ENCODE measurements at regions not wholly inside any gene's neighbourhood (a gene's known extent, or its start where the extent isn't known, plus 50 kb on each side); places are given as distances from the start of the nearest gene placed in this dataset.
"Not testable (repeated sequence)": the region's sequence is repeated elsewhere in the genome, so short reads cannot be mapped to it uniquely, and the experiment has no call there.

DNA sequence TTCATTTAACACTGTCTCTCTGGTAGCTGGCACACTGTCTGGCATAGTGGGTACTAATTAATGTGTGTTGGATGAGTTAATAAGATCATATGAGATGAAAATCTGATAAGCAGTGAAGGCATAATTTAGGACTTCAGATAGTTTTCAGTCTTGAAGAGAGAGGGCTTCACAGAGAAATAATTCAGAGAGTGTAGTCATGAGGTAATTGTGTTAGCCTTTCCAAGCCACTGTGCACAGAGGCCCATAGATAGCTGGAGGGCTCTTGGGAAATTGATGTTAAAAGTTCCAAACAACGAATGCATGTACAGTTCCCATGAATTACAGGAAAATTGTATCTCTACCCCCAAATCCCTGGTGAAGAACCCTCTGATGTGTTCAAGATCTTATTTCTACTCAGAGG lies 133.8 kb upstream of the HMGA2 start:
- DNase-seq: no peak

DNA sequence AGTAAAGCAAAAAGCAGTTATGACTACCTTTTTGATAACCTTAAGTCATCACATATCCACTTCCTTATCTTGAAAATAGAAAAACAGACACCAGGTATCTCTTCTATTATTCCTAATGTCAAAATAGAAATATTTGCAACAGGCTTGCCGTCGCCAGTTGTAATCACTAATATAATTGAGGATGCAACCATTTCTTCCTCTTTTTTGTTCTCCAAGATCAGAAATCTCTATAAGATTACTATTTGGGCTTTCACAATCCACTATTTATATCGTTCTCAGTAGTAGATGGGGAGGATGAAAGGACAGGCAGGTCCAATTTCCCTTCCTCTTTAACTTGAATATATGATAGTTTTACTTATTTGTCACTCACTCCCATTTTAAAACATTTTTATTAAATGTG lies 130.2 kb upstream of the HMGA2 start:
- no peak for DNase-seq

DNA sequence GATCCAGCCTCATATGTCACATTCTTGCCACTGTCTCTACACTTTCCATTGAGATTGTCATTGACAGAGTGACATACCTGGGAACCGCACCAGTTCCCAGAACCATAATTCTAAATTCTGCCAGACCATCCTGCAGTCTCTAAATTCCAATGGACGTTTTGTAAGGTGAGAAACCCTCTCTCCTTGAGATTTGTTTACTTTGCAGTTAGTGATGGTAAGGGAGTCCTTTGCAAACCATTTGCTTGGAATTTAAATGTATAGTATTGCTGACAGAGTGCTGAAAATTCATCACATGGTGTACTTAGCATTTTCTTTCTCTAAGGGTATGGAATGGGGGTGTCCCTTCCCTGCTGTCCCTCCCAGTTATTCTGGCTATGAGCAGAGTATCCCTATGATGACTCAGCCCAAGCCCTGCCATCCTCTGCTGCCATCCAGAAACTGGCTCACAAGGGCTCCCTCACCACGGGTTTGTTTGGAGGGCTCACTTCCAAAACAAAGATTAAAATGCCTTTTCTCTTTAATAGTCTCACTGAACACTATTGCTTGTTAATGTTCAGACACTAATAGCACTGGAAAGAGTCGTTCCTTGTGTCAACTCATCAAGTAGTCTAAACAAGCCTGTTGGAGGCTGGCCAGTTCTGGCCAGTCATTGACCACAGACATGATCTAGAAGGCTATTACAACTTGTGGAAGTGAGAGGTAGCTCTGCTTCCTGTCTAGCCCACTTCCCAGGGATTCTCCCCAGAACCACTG lies 129.0 kb upstream of the HMGA2 start:
- no peak for DNase-seq

DNA sequence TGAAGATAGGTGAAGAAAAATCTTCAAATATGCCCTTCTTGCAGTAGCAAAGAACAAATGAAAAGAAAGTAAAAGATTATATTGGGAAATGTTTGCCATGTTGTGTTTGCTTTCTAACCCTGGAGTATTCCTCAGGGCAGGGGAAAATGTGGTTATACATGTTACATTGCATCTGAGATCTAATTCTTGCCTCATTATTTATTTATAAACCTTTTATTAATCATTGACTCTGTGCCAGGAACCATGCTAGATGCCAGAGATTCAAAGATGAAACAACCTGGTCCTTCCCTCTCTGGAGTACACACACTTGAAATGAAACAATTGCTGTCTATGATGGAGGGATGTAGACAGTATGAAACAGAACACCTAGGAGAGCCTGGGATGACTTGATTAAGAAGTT lies 128.1 kb upstream of the HMGA2 start:
- no peak for DNase-seq

DNA sequence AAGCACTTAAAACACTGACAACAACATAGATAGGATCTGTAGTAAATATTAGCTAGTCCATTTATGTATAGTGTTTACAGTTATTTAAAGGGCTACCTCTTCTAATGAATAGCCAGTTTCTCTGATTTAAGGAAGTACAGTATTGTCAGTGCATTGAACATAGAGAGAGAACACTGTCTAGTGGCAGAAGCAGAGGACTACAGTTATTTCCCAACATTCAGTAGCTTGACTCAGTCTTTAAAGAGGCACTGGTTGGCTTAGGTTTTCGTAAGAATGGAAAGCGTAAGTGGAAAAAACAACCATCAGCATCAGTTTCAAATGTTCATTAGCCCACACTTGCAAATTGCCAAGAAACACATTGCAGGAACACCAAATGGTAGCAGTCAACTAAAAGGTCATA lies 125.0 kb upstream of the HMGA2 start:
- DNase-seq: no peak

DNA sequence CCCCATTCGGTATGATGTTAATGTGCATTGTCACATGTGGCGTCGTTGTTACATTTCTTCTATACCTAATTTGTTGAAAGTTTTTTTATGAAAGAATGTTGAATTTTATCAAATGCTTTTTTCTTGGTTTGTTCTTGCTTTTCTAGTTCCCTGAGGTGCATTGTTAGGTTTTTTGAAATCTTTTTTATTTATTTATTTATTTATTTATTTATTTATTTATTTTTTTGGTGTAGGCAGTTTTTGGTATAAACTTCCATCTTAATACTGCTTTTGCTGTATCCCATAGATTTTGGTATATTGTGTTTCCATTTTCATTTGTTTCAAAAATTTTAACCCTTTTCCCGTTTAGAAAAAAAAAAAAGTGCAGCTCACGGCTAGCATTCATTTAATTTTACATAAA lies 121.1 kb upstream of the HMGA2 start:
- no peak for DNase-seq

DNA sequence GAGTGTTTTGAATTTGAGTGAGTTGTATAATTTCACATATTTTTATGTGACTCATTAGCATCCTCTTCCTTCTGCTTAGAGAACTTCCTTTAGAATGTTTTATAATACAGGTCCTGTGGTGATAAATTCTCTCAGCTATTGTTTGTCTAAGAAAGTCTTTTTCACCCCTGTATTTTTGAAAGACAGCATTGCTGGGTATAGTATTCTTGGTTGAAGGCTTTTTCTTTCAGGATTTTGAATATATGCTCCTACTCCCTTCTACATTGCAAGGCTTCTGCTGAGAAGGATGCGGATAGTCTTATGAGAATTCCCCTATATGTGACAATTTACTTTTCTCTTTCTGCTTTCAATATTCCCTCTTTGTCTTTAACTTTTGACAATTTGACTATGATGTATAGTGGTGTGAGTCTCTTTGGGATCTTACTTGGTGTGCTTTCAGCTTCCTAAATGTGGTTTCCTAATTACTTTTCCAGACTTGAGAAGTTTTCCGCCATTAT lies 118.9 kb upstream of the HMGA2 start:
- DNase-seq: no peak

DNA sequence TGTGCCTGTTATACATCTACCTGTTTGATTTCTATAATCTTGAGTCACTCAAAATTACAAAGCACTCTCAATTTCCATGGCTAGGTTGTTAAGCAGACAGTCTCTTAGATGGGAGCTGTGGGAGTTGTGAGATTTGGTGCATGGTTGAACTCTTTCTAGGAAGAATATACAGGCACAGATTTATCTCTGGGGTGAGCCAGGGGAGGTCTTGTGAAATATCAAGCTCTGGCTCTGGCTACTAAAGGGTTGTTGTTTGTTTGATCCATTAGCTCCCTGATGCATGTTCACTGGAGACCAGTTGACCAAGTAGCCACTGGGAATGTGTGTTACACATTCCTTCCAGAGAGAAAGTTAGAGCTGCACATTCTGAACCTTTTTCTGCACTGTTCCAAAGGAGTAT lies 117.2 kb upstream of the HMGA2 start:
- no peak for DNase-seq

DNA sequence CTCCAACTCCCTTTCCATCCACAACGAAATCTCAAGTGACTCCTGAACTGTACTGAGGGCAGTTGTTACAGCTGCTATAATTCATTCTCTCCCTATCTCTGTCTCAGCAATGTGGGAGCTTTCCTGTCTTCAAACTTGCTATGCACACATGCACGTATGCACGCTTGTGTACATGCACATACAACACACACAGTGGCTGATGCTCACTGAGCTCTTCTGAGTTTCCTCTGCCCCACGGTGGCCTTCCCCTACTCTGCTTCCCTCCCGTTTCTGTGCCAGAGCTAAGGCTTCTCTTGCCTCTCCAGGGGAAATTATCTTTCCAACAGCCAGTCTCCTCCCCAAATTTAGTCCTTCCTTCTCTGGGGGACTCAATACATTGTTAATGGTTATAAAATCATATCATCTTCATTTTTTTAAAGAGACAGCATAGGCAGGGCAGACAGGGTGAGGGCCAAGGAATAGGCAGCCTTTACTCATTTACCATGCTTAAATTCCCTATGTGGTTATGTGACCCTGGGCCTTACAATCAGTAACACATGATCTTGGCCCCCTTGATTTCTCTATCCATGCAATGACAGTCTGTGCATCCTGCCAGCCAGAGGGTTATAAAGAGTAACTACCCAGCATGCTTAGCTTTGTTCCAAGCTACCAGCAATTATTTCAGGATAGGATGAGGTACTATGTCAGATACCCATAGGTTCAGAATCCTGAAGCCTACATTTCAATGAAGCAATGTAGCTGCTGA lies 111.9 kb upstream of the HMGA2 start:
- DNase-seq: no peak

DNA sequence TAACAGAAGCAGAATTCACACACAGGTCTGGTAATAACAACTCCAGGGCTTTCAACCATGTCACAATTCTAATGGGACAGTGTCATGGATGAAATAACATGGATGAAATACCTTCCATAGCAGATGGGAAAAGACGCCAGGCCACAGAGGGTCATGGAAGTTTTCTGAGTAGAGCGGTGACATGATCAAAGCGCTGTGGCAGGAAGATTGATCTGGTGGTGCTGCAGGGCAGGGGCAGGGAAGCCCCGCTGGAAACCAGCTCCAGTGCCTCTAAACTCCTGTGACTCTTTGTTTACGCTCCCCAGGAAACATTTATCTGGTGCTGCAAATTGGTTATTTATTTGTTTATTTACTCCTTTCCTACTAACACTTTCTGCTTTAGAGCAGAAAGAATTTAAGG lies 108.3 kb upstream of the HMGA2 start:
- no peak for DNase-seq

DNA sequence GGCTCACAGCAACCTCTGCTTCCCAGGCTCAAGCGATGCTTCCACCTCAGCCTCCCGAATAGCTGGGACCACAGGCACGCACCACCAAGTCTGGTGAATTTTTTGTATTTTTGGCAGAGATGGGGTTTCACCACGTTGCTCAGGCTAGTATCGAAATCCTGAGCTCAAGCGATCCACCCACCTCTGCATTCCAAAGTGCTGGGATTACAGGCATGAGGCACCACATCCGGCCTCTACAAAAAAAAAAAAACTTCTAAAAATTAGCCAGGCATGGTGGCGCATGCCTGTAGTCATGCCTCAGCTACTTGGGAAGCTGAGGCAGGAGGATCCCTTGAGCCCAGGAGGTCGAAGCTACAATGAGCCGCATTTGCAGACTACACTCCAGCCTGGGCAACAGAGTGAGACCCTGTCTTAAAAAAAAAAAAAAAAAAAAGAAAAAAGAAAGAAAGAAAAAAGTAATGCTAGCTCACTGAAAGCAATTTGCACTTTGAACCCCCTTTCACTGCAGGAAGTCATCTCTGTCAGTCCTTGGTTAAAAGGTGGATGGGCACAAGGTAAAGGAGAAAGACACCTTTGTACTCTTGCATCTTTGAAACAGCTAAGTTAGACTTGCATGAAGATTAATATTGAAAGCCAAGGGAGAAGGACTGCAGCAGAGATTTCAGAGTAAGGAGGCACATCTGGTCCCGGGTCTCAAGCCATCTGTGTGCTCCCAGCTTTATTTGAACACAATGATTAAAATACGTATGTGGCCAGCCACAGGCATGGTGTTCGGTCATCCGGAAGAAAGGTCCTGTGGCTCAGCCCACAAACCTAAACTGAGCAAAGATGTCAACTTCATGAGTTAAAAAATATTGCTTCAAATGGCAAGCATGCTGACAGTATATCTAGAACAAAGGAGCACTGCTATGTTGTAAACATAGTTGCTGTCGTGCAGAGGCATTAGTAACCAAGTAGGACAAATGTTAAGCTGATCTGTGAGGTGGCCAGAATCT lies 103.8 kb upstream of the HMGA2 start:
- no peak for DNase-seq

DNA sequence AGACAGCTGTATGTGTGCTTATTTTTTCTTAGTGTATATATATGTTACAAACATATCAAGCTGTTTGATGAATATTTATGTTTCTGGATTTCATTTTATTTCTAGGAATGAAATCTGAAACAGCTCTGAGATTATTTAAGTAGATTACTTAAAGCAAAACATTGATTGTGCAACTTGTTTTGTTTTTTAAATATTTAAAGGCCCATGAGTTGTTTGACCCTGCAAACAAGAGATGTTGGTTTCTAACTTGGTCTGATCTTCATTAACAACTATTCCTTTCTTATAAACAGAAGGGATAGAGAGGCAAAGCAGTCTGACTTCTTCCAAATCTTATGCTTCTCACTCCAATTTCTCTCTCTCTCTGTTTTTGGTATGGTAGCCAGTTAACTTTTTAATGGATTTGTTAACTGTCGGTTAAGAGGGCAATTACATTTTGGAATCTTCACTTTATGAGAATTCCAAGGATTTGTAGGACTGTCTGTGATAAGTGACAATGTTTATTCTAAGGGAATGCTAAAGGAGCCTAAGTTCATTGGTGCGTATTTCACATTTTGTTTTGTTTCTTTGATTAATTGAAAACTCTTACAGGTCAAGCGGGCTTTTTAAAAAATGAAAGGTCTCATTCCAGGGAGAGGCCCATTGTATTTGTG lies 102.6 kb upstream of the HMGA2 start:
- no peak for DNase-seq

DNA sequence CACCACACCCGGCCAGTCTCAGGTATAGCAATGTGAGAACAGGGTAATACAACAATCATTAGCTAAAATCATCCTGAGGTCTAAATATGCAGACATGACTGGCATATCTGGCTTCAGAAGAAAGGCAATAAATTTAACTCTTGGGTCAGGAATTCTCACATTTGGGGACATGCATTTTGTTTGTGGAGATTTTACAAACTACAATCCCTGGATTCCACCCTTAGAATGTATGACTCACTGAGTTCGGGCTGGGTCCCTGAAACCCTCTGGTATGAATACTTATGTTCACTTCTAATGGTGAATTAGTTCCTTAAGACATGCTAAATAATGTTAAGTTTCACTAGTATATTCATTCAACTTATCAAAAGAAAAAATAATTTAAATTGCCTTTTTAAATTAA lies 98.9 kb upstream of the HMGA2 start:
- no peak for DNase-seq

DNA sequence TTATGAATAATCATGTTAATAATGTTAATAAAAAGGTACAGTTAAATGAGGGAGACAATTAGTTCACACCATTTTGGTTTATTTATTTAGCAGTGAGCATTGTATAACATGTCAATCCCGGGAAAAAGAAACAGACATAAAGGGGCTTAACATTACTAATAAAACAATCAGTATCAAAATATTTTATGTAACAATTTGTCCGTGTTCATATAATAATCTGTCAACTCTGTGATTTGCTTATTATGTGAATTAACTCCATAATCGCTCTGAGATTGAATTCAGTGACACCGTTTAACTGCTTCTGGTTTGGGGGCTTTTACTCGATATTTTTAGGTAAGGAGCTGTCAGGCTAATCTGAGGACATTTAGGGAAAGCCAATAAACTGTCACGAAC lies 95.8 kb upstream of the HMGA2 start:
- no peak for DNase-seq

DNA sequence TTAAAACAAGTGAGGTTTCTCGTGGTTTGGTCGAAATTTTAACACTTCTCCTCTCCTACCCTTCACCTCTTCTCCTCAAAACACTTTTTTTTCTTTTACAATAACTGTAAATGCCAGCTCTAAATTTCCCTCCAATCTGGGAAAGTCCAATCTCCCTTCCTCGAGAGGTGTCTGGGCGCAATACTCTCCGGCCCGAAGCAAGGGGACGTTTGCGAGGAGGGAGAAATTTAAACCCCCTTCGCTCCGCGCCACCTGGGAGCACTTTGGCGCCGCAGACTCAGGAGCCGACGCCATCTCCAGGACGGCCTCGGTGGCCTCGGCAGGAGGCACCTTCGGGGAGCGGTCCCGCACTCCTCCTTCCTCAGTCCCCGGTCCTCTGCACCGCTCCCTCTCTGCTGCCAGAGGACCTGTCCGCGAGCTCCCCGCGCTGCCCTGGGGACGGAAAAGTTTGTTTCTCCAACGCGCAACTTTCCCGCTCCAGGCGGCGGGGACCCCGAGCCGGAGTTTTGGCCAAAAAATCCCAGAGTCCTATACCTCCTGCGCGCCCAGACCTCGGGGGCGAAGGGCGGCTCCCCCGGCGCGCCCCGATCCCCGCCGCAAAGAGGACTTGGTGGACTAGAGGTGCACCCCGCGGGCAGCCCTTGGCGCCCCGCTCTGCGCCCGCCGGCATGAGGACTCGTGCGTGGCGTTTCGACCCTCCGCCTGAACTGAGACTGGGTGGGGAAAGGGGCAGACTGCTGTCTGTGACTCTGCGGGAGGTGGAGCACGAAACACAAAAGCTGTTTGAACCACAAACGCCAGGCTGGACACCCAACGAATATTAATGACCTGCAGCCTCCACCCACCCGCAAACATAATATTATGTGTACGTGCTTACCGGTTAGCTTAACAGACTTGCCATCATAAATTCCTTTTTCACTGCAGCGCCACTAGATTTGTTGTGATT lies 95.2 kb upstream of the HMGA2 start:
- DNase-seq: no peak

DNA sequence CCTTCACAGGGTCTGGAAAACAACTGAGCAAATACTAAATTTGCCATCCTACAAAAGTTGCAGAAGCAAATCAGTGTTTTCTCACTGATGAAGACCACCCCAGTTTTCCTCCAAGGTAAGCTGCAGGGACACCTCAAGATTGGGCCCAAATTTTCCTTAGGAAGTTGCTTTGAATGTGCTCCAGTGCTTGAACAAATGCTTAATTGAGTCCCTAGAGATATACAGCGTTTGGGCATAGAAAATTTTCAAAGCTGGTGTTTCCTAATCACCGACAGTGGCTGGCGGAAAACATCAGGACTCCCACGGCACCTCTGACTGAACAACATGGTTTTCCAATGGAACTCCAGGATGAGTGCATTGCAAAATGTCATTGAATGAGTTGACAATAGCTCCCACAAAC lies 92.5 kb upstream of the HMGA2 start:
- no peak for DNase-seq

DNA sequence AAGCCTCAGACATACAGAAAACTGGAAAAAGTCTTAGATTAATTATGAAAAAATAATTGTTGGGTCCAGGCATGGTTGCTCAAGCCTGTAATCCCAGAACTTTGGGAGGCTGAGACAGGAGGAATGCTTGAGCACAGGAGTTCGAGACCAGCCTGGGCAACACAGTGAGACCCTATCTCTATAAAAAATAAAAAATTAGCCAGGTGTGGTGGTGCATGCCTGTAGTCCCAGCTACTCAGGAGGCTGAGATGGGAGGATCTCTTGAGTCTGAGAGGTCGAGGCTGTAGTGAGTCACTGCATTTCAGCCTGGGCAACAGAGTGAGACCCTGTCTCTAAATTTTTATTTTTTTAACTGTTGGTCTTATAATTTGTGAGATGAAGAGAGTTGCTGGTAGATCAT lies 90.6 kb upstream of the HMGA2 start:
- DNase-seq: not testable (repeated sequence)

DNA sequence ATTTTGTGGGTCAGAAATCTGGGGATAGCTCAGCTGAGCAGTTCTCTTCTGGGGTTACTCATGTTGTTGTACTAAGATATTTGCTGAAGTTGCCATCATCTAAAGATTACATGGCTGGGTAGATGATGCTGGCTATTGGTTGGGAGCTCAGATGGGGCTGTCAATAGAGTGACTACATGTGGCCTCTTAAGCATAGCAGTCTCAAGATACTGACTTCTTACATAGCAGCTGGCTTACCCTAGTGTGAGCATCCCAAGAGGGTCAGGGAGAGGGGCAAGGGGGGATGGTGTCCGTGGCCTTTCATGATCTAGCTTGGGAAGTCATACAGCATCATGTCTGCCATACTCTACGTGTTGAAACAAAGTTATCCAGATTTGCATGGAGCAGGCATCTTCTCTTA lies 90.1 kb upstream of the HMGA2 start:
- no peak for DNase-seq

DNA sequence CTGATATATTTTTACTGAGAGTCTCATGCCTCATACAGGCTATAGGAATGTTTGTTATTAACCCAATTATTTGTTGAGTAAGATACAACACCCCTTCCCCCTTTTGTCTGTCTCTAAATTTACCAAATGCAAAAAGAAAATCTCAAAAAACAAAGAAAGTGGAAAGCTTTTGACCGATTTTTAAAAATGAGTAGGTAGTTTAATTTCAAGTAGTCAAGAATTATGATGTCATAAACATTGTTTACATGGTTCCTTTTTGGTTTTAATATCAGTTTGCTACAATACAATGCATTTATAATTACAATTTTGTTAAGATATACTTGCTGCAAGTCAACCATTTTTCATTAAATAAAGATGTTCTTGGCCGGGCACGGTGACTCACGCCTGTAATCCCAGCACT lies 84.7 kb upstream of the HMGA2 start:
- no peak for DNase-seq

DNA sequence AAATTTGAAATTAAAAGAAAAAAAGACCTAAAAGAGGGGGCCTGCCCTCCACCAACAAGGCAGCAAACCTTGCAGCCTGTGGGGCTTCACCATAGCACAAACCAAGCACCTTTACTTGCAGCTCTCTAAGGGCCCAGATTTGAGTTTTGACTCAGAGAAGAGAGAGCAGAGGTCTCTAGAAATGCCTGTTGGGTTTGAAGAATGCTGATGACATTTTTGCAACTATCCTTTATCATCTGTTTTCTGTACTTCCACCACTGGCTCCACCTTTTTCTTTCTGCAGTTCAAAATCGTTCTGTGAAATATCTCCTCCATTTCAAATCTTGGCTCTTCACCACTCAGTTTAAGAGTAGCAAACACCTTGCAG lies 83.8 kb upstream of the HMGA2 start:
- no peak for DNase-seq

DNA sequence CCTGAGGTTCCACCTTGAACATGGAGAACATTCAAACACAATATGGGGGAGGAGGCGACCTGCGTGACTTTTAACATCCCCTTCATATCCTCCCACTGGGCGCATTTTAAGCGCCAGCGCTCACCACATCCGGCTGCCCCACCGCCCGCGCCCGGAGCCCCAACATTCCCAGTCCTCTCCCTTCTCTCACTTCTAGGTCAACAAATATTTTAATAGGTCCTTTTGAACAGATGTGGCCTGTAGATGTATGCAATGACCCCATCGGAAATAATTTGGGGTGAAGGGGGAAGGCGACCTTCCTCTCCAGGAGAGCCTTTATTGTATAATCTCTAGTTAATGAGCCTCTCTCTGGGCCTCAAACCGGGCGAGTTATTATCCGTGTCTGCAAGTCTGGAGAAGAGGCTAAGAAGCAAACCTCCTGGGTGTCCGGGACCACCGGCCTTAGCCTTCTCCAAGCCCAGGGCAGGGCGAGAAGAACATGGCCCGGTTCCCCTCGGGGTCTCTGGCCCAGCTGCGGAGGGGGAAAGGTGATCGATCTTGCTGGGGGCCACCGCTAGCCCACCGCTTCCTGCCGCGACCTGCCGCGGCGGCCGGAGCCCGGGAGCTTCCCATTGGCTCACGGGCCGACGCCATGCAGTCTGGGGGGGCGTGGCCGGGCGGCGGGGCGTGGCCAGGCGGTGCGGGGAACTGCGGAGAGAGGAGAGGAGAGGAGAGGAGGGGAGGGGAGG lies 83.2 kb upstream of the HMGA2 start:
- DNase-seq: peak in 1 of 2 donors; percentile 48

Data from bone marrow (tissue), 2 donors.